SK-N-SH treated with all-trans-retinoic acid at 6 μM for 48 hours (cell line): ENCODE measurements at regions not wholly inside any gene's neighbourhood (a gene's known extent, or its start where the extent isn't known, plus 50 kb on each side); places are given as distances from the start of the nearest gene placed in this dataset.

Source experiments
- BACH2 ChIP-seq: fragments of 250-450 bp; sonication (Bioruptor Pico); IDR thresholded peaks from 2 replicates; pipeline ENCODE4 v1.9.0; 2021; ENCODE audit warnings: mild to moderate bottlenecking, borderline replicate concordance
- GLIS3 ChIP-seq: fragments of 250-450 bp; sonication (Bioruptor Pico); IDR thresholded peaks from 2 replicates; pipeline ENCODE4 v1.5.0; 2020; ENCODE audit warnings: mild to moderate bottlenecking, moderate library complexity
- ISL1 ChIP-seq: fragments of 250-450 bp; sonication (Bioruptor Pico); IDR thresholded peaks from 2 replicates; pipeline ENCODE4 v2.1.2; 2022; ENCODE audit warnings: mild to moderate bottlenecking, moderate library complexity
- PPARA ChIP-seq: fragments of 250-450 bp; sonication (Bioruptor Pico); IDR thresholded peaks from 2 replicates; pipeline ENCODE4 v1.5.0; 2020; ENCODE audit warnings: mild to moderate bottlenecking, borderline replicate concordance
- ZFP3 ChIP-seq: fragments of 250-450 bp; sonication (Bioruptor Pico); IDR thresholded peaks from 2 replicates; pipeline ENCODE4 v1.5.0; 2020; ENCODE audit warnings: mild to moderate bottlenecking, moderate library complexity
- ZFP30 ChIP-seq: fragments of 450-650 bp; formaldehyde crosslinking; IDR thresholded peaks from 2 replicates; pipeline ENCODE4 v1.5.0; 2022; ENCODE audit warnings: mild to moderate bottlenecking, moderate library complexity
- ZNF565 ChIP-seq: fragments of 450-650 bp; formaldehyde crosslinking; conservative IDR thresholded peaks from 2 replicates; pipeline ENCODE4 v1.5.0; 2020; ENCODE audit warnings: low read depth, mild to moderate bottlenecking, moderate library complexity
- TF ChIP-seq, protein P1 (sequence below): fragments of 250-450 bp; sonication (Bioruptor Pico); IDR thresholded peaks from 2 replicates; pipeline ENCODE4 v1.5.0; 2020; ENCODE audit warnings: mild to moderate bottlenecking, moderate library complexity
- TF ChIP-seq, protein P2 (sequence below): fragments of 250-450 bp; sonication (Bioruptor Pico); IDR thresholded peaks from 2 replicates; pipeline ENCODE4 v1.8.0; 2020; ENCODE audit warnings: mild to moderate bottlenecking, moderate library complexity, borderline replicate concordance
- TF ChIP-seq, protein P3 (sequence below): fragments of 250-450 bp; sonication (Bioruptor Pico); IDR thresholded peaks from 2 replicates; pipeline ENCODE4 v1.5.1; 2021; ENCODE audit warnings: mild to moderate bottlenecking, moderate library complexity

DNA sequence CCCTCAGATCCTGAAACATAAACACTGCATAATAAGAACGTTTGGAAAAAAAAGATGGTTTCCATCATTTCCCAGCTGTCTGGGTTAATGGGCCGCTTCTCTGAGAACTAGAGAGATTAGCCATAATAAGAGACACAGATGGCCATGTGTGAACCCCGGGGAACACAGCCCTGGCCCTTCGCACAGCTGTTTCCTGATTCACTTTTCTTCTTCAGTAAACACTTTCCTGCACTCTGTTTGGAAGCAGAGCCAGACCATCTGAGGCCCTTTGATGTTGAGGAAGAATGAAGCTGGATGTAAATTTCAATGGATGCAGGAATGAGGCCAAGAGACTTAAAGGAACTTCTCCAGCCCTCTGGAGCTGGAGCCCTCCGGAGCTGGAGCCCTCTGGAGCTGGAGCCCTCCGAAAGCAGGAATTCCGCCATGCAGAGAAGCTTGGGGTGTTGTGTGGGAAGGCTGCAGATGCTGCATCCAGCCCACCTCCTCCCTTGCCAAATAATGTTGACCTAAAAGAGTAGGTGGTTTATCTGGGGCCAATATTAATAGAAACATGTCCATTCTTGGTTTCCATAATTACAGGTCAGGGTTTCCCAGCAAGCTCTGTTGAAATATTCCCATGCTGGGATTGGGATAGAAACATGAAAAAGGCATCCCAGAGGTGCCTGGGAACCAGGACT lies 218.9 kb downstream of the NXNL2 start:
- TF ChIP-seq ISL1 (CRISPR knock-in tag) (no peak), ZNF565 (no peak), GLIS3 (CRISPR knock-in tag) (no peak), ZFP3 (no peak), ZFP30 (no peak), PPARA (CRISPR knock-in tag) (peak; percentile 59; the same call in 1 of the 2 replicates), BACH2 (CRISPR knock-in tag) (no peak)
- TF ChIP-seq, protein P1, sequence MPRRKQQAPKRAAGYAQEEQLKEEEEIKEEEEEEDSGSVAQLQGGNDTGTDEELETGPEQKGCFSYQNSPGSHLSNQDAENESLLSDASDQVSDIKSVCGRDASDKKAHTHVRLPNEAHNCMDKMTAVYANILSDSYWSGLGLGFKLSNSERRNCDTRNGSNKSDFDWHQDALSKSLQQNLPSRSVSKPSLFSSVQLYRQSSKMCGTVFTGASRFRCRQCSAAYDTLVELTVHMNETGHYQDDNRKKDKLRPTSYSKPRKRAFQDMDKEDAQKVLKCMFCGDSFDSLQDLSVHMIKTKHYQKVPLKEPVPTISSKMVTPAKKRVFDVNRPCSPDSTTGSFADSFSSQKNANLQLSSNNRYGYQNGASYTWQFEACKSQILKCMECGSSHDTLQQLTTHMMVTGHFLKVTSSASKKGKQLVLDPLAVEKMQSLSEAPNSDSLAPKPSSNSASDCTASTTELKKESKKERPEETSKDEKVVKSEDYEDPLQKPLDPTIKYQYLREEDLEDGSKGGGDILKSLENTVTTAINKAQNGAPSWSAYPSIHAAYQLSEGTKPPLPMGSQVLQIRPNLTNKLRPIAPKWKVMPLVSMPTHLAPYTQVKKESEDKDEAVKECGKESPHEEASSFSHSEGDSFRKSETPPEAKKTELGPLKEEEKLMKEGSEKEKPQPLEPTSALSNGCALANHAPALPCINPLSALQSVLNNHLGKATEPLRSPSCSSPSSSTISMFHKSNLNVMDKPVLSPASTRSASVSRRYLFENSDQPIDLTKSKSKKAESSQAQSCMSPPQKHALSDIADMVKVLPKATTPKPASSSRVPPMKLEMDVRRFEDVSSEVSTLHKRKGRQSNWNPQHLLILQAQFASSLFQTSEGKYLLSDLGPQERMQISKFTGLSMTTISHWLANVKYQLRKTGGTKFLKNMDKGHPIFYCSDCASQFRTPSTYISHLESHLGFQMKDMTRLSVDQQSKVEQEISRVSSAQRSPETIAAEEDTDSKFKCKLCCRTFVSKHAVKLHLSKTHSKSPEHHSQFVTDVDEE (CRISPR knock-in tag), result 0 out of 2 replicates have a peak, but pooled peaks have one; percentile 64
- TF ChIP-seq, protein P2, sequence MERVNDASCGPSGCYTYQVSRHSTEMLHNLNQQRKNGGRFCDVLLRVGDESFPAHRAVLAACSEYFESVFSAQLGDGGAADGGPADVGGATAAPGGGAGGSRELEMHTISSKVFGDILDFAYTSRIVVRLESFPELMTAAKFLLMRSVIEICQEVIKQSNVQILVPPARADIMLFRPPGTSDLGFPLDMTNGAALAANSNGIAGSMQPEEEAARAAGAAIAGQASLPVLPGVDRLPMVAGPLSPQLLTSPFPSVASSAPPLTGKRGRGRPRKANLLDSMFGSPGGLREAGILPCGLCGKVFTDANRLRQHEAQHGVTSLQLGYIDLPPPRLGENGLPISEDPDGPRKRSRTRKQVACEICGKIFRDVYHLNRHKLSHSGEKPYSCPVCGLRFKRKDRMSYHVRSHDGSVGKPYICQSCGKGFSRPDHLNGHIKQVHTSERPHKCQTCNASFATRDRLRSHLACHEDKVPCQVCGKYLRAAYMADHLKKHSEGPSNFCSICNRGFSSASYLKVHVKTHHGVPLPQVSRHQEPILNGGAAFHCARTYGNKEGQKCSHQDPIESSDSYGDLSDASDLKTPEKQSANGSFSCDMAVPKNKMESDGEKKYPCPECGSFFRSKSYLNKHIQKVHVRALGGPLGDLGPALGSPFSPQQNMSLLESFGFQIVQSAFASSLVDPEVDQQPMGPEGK (CRISPR knock-in tag), result no peak
- TF ChIP-seq, protein P3, sequence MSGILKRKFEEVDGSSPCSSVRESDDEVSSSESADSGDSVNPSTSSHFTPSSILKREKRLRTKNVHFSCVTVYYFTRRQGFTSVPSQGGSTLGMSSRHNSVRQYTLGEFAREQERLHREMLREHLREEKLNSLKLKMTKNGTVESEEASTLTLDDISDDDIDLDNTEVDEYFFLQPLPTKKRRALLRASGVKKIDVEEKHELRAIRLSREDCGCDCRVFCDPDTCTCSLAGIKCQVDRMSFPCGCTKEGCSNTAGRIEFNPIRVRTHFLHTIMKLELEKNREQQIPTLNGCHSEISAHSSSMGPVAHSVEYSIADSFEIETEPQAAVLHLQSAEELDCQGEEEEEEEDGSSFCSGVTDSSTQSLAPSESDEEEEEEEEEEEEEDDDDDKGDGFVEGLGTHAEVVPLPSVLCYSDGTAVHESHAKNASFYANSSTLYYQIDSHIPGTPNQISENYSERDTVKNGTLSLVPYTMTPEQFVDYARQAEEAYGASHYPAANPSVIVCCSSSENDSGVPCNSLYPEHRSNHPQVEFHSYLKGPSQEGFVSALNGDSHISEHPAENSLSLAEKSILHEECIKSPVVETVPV, result no peak
